ENCODE measurements at regions not wholly inside any gene's neighbourhood (a gene's known extent, or its start where the extent isn't known, plus 50 kb on each side); places are given as distances from the start of the nearest gene placed in this dataset.

GRCh38 chr9:126556560-126557250 lies 57.0 kb upstream of the LMX1B start:
- DNase-seq (ENCODE audit: low read depth), result no peak

GRCh38 chr9:126558051-126558665 lies 55.6 kb upstream of the LMX1B start:
- DNase-seq (ENCODE audit: low read depth), result peak; percentile 27

- DNase-seq (ENCODE audit: low read depth), result no peak
Measured at GRCh38 chr9:126559296-126559695, 54.4 kb upstream of the LMX1B start.

GRCh38 chr9:126561582-126561981 lies 52.1 kb upstream of the LMX1B start:
- no peak for DNase-seq (ENCODE audit: low read depth)

- DNase-seq (ENCODE audit: low read depth), result no peak
Measured at GRCh38 chr9:126563556-126563955, 50.2 kb upstream of the LMX1B start.
